ENCODE measurements at regions not wholly inside any gene's neighbourhood (a gene's known extent, or its start where the extent isn't known, plus 50 kb on each side); places are given as distances from the start of the nearest gene placed in this dataset.

- TF ChIP-seq CTCF (IDR thresholded peaks at IDR 0.05; ENCODE audit: low read length) (no peak), EZH2 (optimal IDR thresholded peaks at IDR 0.05; ENCODE audit: low read depth, low read length) (no peak), EZH2phosphoT487 (IDR thresholded peaks at IDR 0.05; ENCODE audit: low read length) (no peak)
These were observed 74.7 kb downstream of the FAM47B start for GRCh38 chrX:35017284-35017683.
